ENCODE measurements at regions not wholly inside any gene's neighbourhood (a gene's known extent, or its start where the extent isn't known, plus 50 kb on each side); places are given as distances from the start of the nearest gene placed in this dataset.

DNA sequence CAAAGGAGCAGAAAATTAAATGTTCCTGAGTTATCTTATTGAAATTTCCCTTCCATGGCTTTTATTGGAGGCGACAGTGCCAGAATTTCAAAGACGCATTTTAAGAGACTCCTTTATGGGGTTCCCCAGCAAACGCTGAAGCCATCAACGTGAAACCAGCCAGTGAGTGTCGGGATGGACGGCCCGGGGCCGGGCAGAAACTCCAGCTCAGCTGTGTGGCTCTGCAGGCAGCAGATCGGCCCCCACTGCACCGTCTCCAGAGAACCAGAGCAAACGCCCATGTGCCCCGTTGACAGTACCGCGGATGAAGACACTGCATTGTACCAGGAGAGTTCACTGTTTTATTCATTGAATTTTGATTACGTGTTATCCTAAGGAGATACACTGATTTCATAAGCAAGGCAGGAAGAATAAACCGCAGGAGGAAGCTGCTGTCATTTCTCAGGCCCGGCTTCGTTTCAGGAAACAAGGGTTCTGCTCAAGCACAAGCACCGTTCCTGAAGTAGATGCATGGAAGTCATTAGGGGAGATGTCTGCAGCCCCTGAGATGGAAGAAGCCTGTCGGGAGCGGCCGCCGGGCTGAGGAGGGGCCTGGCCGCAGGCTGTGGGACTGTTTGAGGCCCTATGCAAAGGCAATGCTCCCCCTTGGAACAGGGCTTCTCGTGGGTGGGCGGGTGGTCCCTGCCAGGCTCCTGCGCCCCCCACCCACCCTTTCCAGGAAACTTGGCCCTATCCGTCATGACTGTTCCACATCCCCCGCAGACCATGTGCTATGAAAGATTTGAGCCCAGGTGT, 639.7 kb downstream of the TBC1D22A start:
- TF ChIP-seq POLR2AphosphoS5 (IDR thresholded peaks at IDR 0.05; ENCODE audit: low read depth, low read length): no peak
- no peak for TF ChIP-seq TCF7 (IDR thresholded peaks at IDR 0.05; ENCODE audit: low read depth)
- TF ChIP-seq, protein P1, sequence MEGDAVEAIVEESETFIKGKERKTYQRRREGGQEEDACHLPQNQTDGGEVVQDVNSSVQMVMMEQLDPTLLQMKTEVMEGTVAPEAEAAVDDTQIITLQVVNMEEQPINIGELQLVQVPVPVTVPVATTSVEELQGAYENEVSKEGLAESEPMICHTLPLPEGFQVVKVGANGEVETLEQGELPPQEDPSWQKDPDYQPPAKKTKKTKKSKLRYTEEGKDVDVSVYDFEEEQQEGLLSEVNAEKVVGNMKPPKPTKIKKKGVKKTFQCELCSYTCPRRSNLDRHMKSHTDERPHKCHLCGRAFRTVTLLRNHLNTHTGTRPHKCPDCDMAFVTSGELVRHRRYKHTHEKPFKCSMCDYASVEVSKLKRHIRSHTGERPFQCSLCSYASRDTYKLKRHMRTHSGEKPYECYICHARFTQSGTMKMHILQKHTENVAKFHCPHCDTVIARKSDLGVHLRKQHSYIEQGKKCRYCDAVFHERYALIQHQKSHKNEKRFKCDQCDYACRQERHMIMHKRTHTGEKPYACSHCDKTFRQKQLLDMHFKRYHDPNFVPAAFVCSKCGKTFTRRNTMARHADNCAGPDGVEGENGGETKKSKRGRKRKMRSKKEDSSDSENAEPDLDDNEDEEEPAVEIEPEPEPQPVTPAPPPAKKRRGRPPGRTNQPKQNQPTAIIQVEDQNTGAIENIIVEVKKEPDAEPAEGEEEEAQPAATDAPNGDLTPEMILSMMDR (CRISPR knock-in tag; IDR thresholded peaks at IDR 0.05): no peak
- no peak for TF ChIP-seq CBFB (CRISPR knock-in tag; IDR thresholded peaks at IDR 0.05)
- TF ChIP-seq NR3C1 (CRISPR knock-in tag; IDR thresholded peaks at IDR 0.05): no peak
- TF ChIP-seq CHD2 (IDR thresholded peaks at IDR 0.05; ENCODE audit: low read depth, low read length): no peak
- TF ChIP-seq POLR2A (IDR thresholded peaks at IDR 0.05; ENCODE audit: insufficient read depth in 1 of 2, low read depth in 2 of 2, low read length in 2 of 2): no peak
- TF ChIP-seq, protein P2, sequence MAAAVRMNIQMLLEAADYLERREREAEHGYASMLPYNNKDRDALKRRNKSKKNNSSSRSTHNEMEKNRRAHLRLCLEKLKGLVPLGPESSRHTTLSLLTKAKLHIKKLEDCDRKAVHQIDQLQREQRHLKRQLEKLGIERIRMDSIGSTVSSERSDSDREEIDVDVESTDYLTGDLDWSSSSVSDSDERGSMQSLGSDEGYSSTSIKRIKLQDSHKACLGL (CRISPR knock-in tag; IDR thresholded peaks at IDR 0.05): no peak
- TF ChIP-seq ZKSCAN1 (IDR thresholded peaks at IDR 0.05; ENCODE audit: low read length): no peak
- no peak for TF ChIP-seq SP2 (CRISPR knock-in tag; IDR thresholded peaks at IDR 0.05)

Data from HepG2 (cell line).